Endothelial cell of umbilical vein (primary cell): ENCODE measurements at regions not wholly inside any gene's neighbourhood (a gene's known extent, or its start where the extent isn't known, plus 50 kb on each side); places are given as distances from the start of the nearest gene placed in this dataset.

Experiments
- BruUV-seq: library from RNA; stranded (reverse); fragments of 400-500 nt; replicated peaks from 2 replicates; lab custom pipeline; 2021; lab: Mats Ljungman, UMichigan
- CTCF ChIA-PET: fragments of 300-600, 350-600 bp; sonication (Branson Sonifier 250); formaldehyde crosslinking; loops from one replicate; lab custom pipeline; 2021; ENCODE audit warnings: antibody characterized with exemption, inconsistent platforms; lab: Charles Lee
- POLR2A ChIA-PET: fragments of 300-600, 350-600 bp; sonication (Branson Sonifier 250); formaldehyde crosslinking; loops from one replicate; lab custom pipeline; 2021; ENCODE audit warnings: antibody characterized with exemption, inconsistent platforms; lab: Charles Lee
- DNase-seq: peaks from one replicate; pipeline ENCODE4 v3.0.0-alpha.2; 2011; ENCODE audit warnings: low read depth, low spot score
- FAIRE-seq: peaks from 2 replicates; lab custom pipeline; 2011; peaks lifted over from hg19 to GRCh38; lab: Jason Lieb, UNC
- H2AFZ ChIP-seq: 2 replicates; pipeline ENCODE4 v1.6.0; 2012; ENCODE audit warnings: low read depth, low read length, control low read depth, inconsistent platforms
- H3K27ac ChIP-seq: 2 replicates; pipeline ENCODE4 v1.5.1; 2011; ENCODE audit warnings: low read depth, mild to moderate bottlenecking, control low read depth, low read length, moderate library complexity; ENCODE audit not compliant: insufficient read depth
- H3K27me3 ChIP-seq, 2 experiments: 2 replicates each; pipeline versions ENCODE4 v1.6.0 to v1.6.1; 2011; ENCODE audit warnings: low read length in 2 of 2, mixed read lengths in 1 of 2; ENCODE audit not compliant: control insufficient read depth in 2 of 2, insufficient read depth in 2 of 2
- H3K36me3 ChIP-seq, 2 experiments: 2 replicates in 1 of 2; 3 replicates in 1 of 2; pipeline ENCODE4 v1.5.1; 2011; ENCODE audit warnings: low read length in 2 of 2, mild to moderate bottlenecking in 1 of 2, moderate library complexity in 1 of 2; ENCODE audit not compliant: control insufficient read depth in 2 of 2, insufficient read depth in 2 of 2; ENCODE audit errors: extremely low read depth in 1 of 2
- H3K4me1 ChIP-seq: 3 replicates; pipeline ENCODE4 v1.5.1; 2011; ENCODE audit warnings: mild to moderate bottlenecking, low read length; ENCODE audit not compliant: control insufficient read depth, insufficient read depth; ENCODE audit errors: extremely low read depth
- H3K4me2 ChIP-seq: 2 replicates; pipeline ENCODE4 v1.6.1; 2011; ENCODE audit warnings: low read length, control low read depth, mixed read lengths; ENCODE audit not compliant: insufficient read depth
- H3K4me3 ChIP-seq, 3 experiments: fragments of 200-600 bp in 1 of 3; sonication (generic), shearing (Covaris generic) in 1 of 3; replicated peaks in 1 of 3; 2 replicates each; pipeline ENCODE4 v1.5.1; 2011 to 2016; ENCODE audit warnings: control low read depth in 3 of 3, low read length in 3 of 3, mild to moderate bottlenecking in 2 of 3, inconsistent platforms in 1 of 3, low read depth in 1 of 3, moderate library complexity in 1 of 3; ENCODE audit not compliant: insufficient read depth in 1 of 3
- H3K79me2 ChIP-seq: 2 replicates; pipeline ENCODE4 v1.6.0; 2012; ENCODE audit warnings: low read length, inconsistent platforms; ENCODE audit not compliant: control insufficient read depth, insufficient read depth
- H3K9ac ChIP-seq: replicated peaks from 2 replicates; pipeline ENCODE3; 2011; ENCODE audit warnings: low read length, control low read depth; ENCODE audit not compliant: insufficient read depth; ENCODE audit errors: extremely low read depth
- H3K9me1 ChIP-seq: replicated peaks from 3 replicates; pipeline ENCODE4 v1.6.0; 2011; ENCODE audit warnings: mild to moderate bottlenecking, low read length; ENCODE audit not compliant: control insufficient read depth, insufficient read depth; ENCODE audit errors: extremely low read depth
- H3K9me3 ChIP-seq: replicated peaks from 2 replicates; pipeline ENCODE4 v1.5.1; 2012; ENCODE audit warnings: low read length, inconsistent platforms; ENCODE audit not compliant: control insufficient read depth, insufficient read depth
- H4K20me1 ChIP-seq: replicated peaks from 2 replicates; pipeline ENCODE3; 2011; ENCODE audit warnings: mild to moderate bottlenecking, low read length; ENCODE audit not compliant: control insufficient read depth, insufficient read depth; ENCODE audit errors: extremely low read depth
- EZH2 ChIP-seq: IDR thresholded peaks from 2 replicates; pipeline ENCODE4 v1.6.1; 2012; ENCODE audit warnings: borderline replicate concordance, low read depth, mild to moderate bottlenecking, moderate library complexity, low read length, inconsistent platforms; ENCODE audit not compliant: severe bottlenecking
- FOS ChIP-seq: IDR thresholded peaks from 2 replicates; pipeline ENCODE4 v1.6.1; 2011; ENCODE audit warnings: mild to moderate bottlenecking, low read length, moderate library complexity, borderline replicate concordance; ENCODE audit not compliant: insufficient read depth
- GATA2 ChIP-seq: IDR thresholded peaks from 2 replicates; pipeline ENCODE4 v1.7.0; 2011; ENCODE audit warnings: low read depth, mild to moderate bottlenecking, moderate library complexity, mixed read lengths, low read length; ENCODE audit not compliant: insufficient read length, insufficient read depth
- JUN ChIP-seq: IDR thresholded peaks from 2 replicates; pipeline ENCODE4 v1.6.1; 2011; ENCODE audit warnings: borderline replicate concordance, low read depth; ENCODE audit not compliant: insufficient read length, insufficient read depth
- MYC ChIP-seq: IDR thresholded peaks from one replicate; pipeline ENCODE4 v1.6.1; 2011; ENCODE audit warnings: mild to moderate bottlenecking, low read depth, low read length
- POLR2A ChIP-seq: IDR thresholded peaks from 2 replicates; pipeline ENCODE4 v1.6.1; 2012; ENCODE audit warnings: low read depth, mild to moderate bottlenecking, control low read depth, low read length
- POLR2AphosphoS5 ChIP-seq: IDR thresholded peaks from 2 replicates; pipeline ENCODE4 v1.6.1; 2012; ENCODE audit warnings: low read depth, mild to moderate bottlenecking, control low read depth, low read length, moderate library complexity; ENCODE audit not compliant: insufficient read depth
- dilution Hi-C: fragments of 300-500 bp; cut with MboI; formaldehyde crosslinking; loops from one replicate; pipeline ENCODE4 v1.15.0; 2019; ENCODE audit warnings: low sequenced_read_pairs; ENCODE audit not compliant: extremely low pct_ligation_motif_present
- intact Hi-C: fragments of 100-400 bp; cut with micrococcal nuclease; formaldehyde crosslinking; loops from one replicate; pipeline ENCODE4 v1.10.0; 2022
- TF ChIP-seq, protein P1 (sequence below): IDR thresholded peaks from 2 replicates; pipeline ENCODE4 v1.6.1; 2011; ENCODE audit not compliant: insufficient read depth, insufficient read length
- TF ChIP-seq, protein P2 (sequence below), 2 donors: IDR thresholded peaks; 1 replicate in 1 of 2; 2 replicates in 1 of 2; pipeline ENCODE4 v1.5.1; 2011; ENCODE audit warnings: low read length in 2 of 2, mild to moderate bottlenecking in 2 of 2, moderate library complexity in 2 of 2, control low read depth in 1 of 2, inconsistent platforms in 1 of 2, low read depth in 1 of 2; ENCODE audit not compliant: insufficient read depth in 1 of 2; ENCODE audit errors: extremely low read depth in 1 of 2

DNA sequence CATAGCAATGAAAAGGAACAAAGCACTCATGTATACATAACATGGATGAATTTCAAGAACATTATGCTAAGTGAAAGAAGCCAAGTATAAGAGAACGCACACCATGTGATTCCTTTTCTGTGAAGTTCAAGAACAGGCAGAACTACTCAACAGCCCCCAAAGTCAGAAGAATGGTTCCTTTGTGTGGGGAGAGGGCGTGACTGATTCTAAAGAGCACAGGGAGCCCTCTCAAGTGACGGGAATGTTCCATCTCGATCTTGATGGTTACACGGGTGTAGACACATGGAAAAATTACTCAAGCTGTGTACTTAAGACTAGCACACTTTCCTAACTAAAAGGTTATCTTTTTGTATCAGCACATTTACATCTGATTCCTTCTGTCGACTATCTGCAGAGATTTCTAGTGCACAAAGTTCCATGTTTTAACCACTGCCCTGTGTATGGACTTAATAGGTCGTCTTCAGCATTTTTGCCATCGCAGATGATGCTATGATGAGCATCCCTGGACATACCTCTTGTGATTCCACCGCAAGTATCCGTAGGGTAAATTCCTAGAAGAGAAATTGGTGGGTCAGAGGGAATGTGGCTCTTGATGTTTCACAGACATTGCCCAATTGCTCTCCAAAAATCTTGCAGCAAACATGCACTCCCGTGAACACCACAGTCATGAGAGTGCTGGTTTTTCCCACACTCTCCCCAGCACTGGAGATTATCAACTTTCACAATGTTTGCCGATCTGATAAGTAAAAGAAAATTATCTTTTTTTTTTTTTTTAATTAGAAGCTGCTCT is 279.3 kb downstream of the BMP7 start:
- ChIA-PET CTCF (no interaction called here), POLR2A (no interaction called here)
- Histone ChIP-seq H3K27me3 (no peaks in the 10 kb centered on the region), H3K27ac (no peak overlapping the region), H4K20me1 (no peaks in the 10 kb centered on the region), H2AFZ (no peak overlapping the region), H3K36me3 (no peaks in the 10 kb centered on the region), H3K9ac (no peak overlapping the region), H3K4me3 (no peak overlapping the region), H3K79me2 (no peaks in the 10 kb centered on the region), H3K9me1 (no peaks in the 10 kb centered on the region), H3K4me1 (no peaks in the 10 kb centered on the region), H3K9me3 (no peaks in the 10 kb centered on the region), H3K4me2 (no peak overlapping the region)
- no peak for DNase-seq
- BruUV-seq = no TSS peak
- TF ChIP-seq POLR2A (no peak), JUN (no peak), MYC (no peak), FOS (no peak), EZH2 (no peak), GATA2 (no peak), POLR2AphosphoS5 (no peak)
- TF ChIP-seq, protein P1, sequence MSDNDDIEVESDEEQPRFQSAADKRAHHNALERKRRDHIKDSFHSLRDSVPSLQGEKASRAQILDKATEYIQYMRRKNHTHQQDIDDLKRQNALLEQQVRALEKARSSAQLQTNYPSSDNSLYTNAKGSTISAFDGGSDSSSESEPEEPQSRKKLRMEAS = no peak
- TF ChIP-seq, protein P2, sequence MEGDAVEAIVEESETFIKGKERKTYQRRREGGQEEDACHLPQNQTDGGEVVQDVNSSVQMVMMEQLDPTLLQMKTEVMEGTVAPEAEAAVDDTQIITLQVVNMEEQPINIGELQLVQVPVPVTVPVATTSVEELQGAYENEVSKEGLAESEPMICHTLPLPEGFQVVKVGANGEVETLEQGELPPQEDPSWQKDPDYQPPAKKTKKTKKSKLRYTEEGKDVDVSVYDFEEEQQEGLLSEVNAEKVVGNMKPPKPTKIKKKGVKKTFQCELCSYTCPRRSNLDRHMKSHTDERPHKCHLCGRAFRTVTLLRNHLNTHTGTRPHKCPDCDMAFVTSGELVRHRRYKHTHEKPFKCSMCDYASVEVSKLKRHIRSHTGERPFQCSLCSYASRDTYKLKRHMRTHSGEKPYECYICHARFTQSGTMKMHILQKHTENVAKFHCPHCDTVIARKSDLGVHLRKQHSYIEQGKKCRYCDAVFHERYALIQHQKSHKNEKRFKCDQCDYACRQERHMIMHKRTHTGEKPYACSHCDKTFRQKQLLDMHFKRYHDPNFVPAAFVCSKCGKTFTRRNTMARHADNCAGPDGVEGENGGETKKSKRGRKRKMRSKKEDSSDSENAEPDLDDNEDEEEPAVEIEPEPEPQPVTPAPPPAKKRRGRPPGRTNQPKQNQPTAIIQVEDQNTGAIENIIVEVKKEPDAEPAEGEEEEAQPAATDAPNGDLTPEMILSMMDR (IDR thresholded peaks at IDR 0.05; ENCODE audit: extremely low read depth in 1 of 2, insufficient read depth in 1 of 2, low read depth in 1 of 2, low read length in 2 of 2) = no peak
- intact Hi-C loops (no loop called here), dilution Hi-C loops (no loop called here)
- FAIRE-seq = no peak
